ENCODE measurements at regions not wholly inside any gene's neighbourhood (a gene's known extent, or its start where the extent isn't known, plus 50 kb on each side); places are given as distances from the start of the nearest gene placed in this dataset.

DNA sequence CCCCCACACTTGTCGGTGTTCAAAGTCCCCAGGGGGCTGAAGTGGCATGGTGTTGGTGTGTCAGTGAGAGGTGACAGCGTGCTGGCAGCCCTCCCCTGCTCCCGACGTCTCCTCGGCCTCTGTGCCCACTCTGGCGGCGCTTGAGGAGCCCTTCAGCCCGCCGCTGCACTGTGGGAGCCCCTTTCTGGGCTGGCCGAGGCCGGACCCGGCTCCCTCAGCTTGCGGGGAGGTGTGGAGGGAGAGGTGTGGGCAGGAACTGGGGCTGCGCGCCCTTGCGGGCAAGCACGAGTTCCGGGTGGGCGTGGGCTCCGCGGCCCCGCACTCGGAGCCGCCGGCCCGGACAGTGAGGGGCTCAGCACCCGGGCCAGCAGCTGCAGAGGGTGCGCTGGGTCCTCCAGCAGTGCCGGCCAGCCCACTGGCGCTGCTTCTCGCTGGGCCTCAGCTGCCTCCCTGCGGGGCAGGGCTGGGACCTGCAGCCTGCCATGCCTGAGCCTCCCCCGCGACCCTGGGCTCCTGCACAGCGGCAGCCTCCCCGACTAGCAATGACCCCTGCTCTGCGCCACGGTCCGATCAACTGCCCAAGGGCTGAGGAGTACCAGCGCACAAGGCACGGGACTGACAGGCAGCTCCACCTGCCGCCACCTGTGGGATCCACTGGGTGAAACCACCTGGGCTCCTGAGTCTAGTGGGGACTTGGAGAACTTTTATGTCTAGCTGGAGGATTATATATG, 224.1 kb upstream of the RIOK2 start:
- in situ Hi-C loops (cut with MboI; ENCODE audit: low sequenced_read_pairs in 4 of 4) (no loop called here), intact Hi-C loops (cut with DNase I; ENCODE audit: low total_unique reads) (no loop called here)
- DNase-seq (no peak), ATAC-seq (no peak)
- H3K9me3 ChIP-seq: no peaks in the 10 kb centered on the region
- no peaks in the 10 kb centered on the region for H3K36me3 ChIP-seq
- H3K4me1 ChIP-seq: no peaks in the 10 kb centered on the region
- no peak overlapping the region for H3K27ac ChIP-seq
- no peaks in the 10 kb centered on the region for H3K27me3 ChIP-seq
- H3K4me3 ChIP-seq: no peak overlapping the region
- TF ChIP-seq, protein P1, sequence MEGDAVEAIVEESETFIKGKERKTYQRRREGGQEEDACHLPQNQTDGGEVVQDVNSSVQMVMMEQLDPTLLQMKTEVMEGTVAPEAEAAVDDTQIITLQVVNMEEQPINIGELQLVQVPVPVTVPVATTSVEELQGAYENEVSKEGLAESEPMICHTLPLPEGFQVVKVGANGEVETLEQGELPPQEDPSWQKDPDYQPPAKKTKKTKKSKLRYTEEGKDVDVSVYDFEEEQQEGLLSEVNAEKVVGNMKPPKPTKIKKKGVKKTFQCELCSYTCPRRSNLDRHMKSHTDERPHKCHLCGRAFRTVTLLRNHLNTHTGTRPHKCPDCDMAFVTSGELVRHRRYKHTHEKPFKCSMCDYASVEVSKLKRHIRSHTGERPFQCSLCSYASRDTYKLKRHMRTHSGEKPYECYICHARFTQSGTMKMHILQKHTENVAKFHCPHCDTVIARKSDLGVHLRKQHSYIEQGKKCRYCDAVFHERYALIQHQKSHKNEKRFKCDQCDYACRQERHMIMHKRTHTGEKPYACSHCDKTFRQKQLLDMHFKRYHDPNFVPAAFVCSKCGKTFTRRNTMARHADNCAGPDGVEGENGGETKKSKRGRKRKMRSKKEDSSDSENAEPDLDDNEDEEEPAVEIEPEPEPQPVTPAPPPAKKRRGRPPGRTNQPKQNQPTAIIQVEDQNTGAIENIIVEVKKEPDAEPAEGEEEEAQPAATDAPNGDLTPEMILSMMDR (IDR thresholded peaks at IDR 0.05 in 4 of 5, conservative IDR thresholded peaks at IDR 0.05 in 1 of 5): no peak
- no peak for TF ChIP-seq POLR2A (IDR thresholded peaks at IDR 0.05)

DNA sequence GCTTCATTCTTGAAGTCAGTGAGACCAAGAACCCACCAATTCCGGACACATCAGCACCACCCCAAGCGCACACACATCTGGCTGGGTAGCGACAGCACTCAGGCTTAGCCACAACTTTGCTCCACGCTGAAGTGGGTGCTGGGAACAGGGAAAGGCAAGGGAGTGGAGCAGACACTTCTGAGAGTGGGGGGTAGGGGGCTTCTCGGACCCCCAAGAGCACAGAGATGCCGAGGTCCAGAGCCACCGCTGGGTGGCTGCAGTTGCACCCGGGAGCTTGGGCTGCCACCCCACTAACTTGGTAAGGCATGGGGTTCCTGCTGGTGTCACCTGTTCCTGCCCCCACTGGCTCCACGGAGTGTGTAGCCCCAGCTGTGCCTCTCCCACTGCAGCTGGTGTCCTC, 225.3 kb upstream of the RIOK2 start:
- no peak for ATAC-seq
- in situ Hi-C loops (cut with MboI; ENCODE audit: low sequenced_read_pairs in 4 of 4): no loop called here
- Histone ChIP-seq H3K4me1 (no peaks in the 10 kb centered on the region), H3K36me3 (no peaks in the 10 kb centered on the region), H3K4me3 (no peak overlapping the region), H3K27ac (no peak overlapping the region), H3K27me3 (no peaks in the 10 kb centered on the region), H3K9me3 (no peaks in the 10 kb centered on the region)
- intact Hi-C loops (cut with DNase I; ENCODE audit: low total_unique reads): no loop called here
- no peak for TF ChIP-seq POLR2A (IDR thresholded peaks at IDR 0.05)
- TF ChIP-seq, protein P1 (IDR thresholded peaks at IDR 0.05 in 4 of 5, conservative IDR thresholded peaks at IDR 0.05 in 1 of 5): no peak
- no peak for DNase-seq

DNA sequence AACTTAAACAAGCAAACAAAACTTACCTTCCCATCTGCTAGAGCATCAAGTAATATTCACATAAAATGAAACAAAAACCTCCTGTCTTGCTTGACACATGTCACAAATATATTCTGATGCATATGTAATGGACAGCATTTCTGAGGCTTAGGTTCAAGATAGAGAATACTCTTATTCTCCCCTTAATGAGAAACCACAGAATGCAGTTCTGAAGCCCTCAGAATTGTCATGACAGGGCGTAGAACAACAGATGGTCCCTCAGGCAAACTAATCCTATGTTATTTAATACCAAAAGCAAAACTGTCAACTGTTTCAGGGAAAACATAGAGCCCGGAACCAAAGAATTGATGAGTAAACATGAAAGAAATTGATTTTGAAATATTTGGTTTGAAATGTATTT, 229.9 kb upstream of the RIOK2 start:
- no peaks in the 10 kb centered on the region for H3K36me3 ChIP-seq
- no peak overlapping the region for H3K27ac ChIP-seq
- no peak for ATAC-seq
- H3K4me1 ChIP-seq: no peaks in the 10 kb centered on the region
- no peak for TF ChIP-seq POLR2A (IDR thresholded peaks at IDR 0.05)
- TF ChIP-seq, protein P1 (IDR thresholded peaks at IDR 0.05 in 4 of 5, conservative IDR thresholded peaks at IDR 0.05 in 1 of 5): no peak
- no peak for DNase-seq
- intact Hi-C loops (cut with DNase I; ENCODE audit: low total_unique reads) (no loop called here), in situ Hi-C loops (cut with MboI; ENCODE audit: low sequenced_read_pairs in 4 of 4) (no loop called here)
- H3K9me3 ChIP-seq: no peaks in the 10 kb centered on the region
- no peak overlapping the region for H3K4me3 ChIP-seq
- H3K27me3 ChIP-seq: no peaks in the 10 kb centered on the region

DNA sequence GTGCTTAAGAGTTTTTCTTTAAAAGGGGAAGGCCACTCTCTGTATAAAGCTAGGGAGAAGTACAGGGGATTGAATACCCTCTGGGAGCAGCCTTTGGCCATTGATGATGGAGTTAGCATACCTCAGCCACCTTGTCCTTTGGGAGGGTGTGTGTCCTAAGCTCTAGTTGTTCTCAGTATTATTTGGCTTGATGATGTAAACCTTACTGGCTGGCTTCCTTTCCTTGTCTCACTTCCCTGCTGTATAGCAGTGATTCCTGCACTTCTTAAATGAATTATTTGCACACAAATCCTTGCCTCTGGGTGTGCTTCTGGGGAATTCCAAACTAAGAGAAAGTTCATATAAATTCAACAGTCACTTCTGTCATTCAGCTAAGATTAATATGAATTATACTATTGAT, 234.9 kb upstream of the RIOK2 start:
- Histone ChIP-seq H3K4me1 (no peaks in the 10 kb centered on the region), H3K27ac (no peak overlapping the region), H3K9me3 (no peaks in the 10 kb centered on the region), H3K36me3 (no peaks in the 10 kb centered on the region), H3K27me3 (no peaks in the 10 kb centered on the region), H3K4me3 (no peak overlapping the region)
- ATAC-seq (no peak), DNase-seq (no peak)
- intact Hi-C loops (cut with DNase I; ENCODE audit: low total_unique reads): no loop called here
- in situ Hi-C loops (cut with MboI; ENCODE audit: low sequenced_read_pairs in 4 of 4): no loop called here
- TF ChIP-seq, protein P1 (IDR thresholded peaks at IDR 0.05 in 4 of 5, conservative IDR thresholded peaks at IDR 0.05 in 1 of 5): no peak
- no peak for TF ChIP-seq POLR2A (IDR thresholded peaks at IDR 0.05)

DNA sequence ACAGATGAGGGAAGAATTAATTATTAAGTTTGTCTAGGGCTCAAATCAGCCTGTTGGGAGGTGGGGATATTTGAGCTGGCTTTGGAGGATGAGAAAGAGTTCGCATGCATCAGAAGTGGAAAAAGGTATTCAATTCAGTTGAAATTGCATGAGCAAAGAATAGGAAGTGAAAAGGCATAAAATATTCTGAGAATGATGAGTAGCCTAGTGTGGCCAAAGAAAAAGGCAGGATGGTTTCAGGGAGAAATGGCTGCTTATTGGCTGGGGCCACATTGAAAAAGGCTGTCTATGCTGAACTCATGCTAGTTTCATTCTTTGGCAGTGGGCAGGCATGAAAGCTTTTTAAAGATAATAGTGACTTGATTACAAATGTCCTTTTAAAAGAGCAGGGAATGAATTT, 235.4 kb upstream of the RIOK2 start:
- Histone ChIP-seq H3K4me3 (no peak overlapping the region), H3K27me3 (no peaks in the 10 kb centered on the region), H3K27ac (no peak overlapping the region), H3K36me3 (no peaks in the 10 kb centered on the region), H3K9me3 (no peaks in the 10 kb centered on the region), H3K4me1 (no peaks in the 10 kb centered on the region)
- DNase-seq: no peak
- in situ Hi-C loops (cut with MboI; ENCODE audit: low sequenced_read_pairs in 4 of 4): no loop called here
- intact Hi-C loops (cut with DNase I; ENCODE audit: low total_unique reads): no loop called here
- TF ChIP-seq, protein P1 (IDR thresholded peaks at IDR 0.05 in 4 of 5, conservative IDR thresholded peaks at IDR 0.05 in 1 of 5): no peak
- no peak for TF ChIP-seq POLR2A (IDR thresholded peaks at IDR 0.05)
- no peak for ATAC-seq

Measured in gastrocnemius medialis (tissue), 4 donors.